H9 (cell line): ENCODE measurements at regions not wholly inside any gene's neighbourhood (a gene's known extent, or its start where the extent isn't known, plus 50 kb on each side); places are given as distances from the start of the nearest gene placed in this dataset.

Experiments
- DNase-seq: peaks from one replicate; pipeline ENCODE4 v3.0.0-alpha.2; 2017
- H2AFZ ChIP-seq: one replicate; pipeline ENCODE4 v1.6.1; 2013; ENCODE audit warnings: mild to moderate bottlenecking, low read length, control low read depth, moderate library complexity
- H2AK5ac ChIP-seq: 2 replicates; pipeline ENCODE4 v1.6.1; 2013; ENCODE audit warnings: low read length, control low read depth, mixed read lengths; ENCODE audit not compliant: insufficient read length
- H2BK120ac ChIP-seq: one replicate; pipeline ENCODE4 v1.6.1; 2013; ENCODE audit warnings: low read depth, mild to moderate bottlenecking, low read length, control low read depth, inconsistent platforms; ENCODE audit not compliant: poor library complexity, severe bottlenecking
- H2BK12ac ChIP-seq: 2 replicates; pipeline ENCODE4 v1.6.1; 2013; ENCODE audit warnings: low read length, control low read depth, mixed read lengths, low read depth; ENCODE audit not compliant: insufficient read length
- H2BK15ac ChIP-seq: 2 replicates; pipeline ENCODE4 v1.6.1; 2013; ENCODE audit warnings: low read depth, low read length, control low read depth
- H2BK20ac ChIP-seq: one replicate; pipeline ENCODE4 v1.6.1; 2013; ENCODE audit warnings: low read depth, mild to moderate bottlenecking, low read length, control low read depth, inconsistent platforms; ENCODE audit not compliant: poor library complexity, severe bottlenecking
- H2BK5ac ChIP-seq: 2 replicates; pipeline ENCODE4 v1.6.1; 2013; ENCODE audit warnings: low read length, control low read depth, mixed read lengths; ENCODE audit not compliant: insufficient read length
- H3K14ac ChIP-seq: 2 replicates; pipeline ENCODE4 v1.6.1; 2013; ENCODE audit warnings: low read length, control low read depth; ENCODE audit not compliant: insufficient read depth
- H3K18ac ChIP-seq: 2 replicates; pipeline ENCODE4 v1.6.1; 2013; ENCODE audit warnings: low read depth, mild to moderate bottlenecking, mixed read lengths, low read length, control low read depth; ENCODE audit not compliant: insufficient read length
- H3K23ac ChIP-seq: 2 replicates; pipeline ENCODE4 v1.6.1; 2013; ENCODE audit warnings: low read length, control low read depth, mixed read lengths, low read depth; ENCODE audit not compliant: insufficient read length
- H3K23me2 ChIP-seq: 2 replicates; pipeline ENCODE4 v1.6.1; 2013; ENCODE audit warnings: low read depth, mild to moderate bottlenecking, mixed read lengths, low read length, control low read depth; ENCODE audit not compliant: insufficient read length, poor library complexity, severe bottlenecking
- H3K27ac ChIP-seq: 2 replicates; pipeline ENCODE4 v1.5.1; 2013; ENCODE audit warnings: low read length, control low read depth, mixed read lengths, low read depth; ENCODE audit not compliant: insufficient read length
- H3K27me3 ChIP-seq: 2 replicates; pipeline ENCODE4 v1.6.1; 2013; ENCODE audit warnings: low read length, control low read depth, inconsistent platforms; ENCODE audit not compliant: insufficient read depth
- H3K4ac ChIP-seq: 2 replicates; pipeline ENCODE4 v1.6.1; 2013; ENCODE audit warnings: low read depth, mild to moderate bottlenecking, control low read depth, inconsistent platforms, low read length, moderate library complexity
- H3K4me1 ChIP-seq: 2 replicates; pipeline ENCODE4 v1.6.1; 2013; ENCODE audit warnings: low read length, control low read depth, inconsistent platforms; ENCODE audit not compliant: insufficient read depth
- H3K4me2 ChIP-seq: 2 replicates; pipeline ENCODE4 v1.6.1; 2013; ENCODE audit warnings: low read length, control low read depth, mixed read lengths; ENCODE audit not compliant: insufficient read length, insufficient read depth
- H3K56ac ChIP-seq: 2 replicates; pipeline ENCODE4 v1.6.1; 2013; ENCODE audit warnings: low read depth, mild to moderate bottlenecking, mixed read lengths, low read length, control low read depth; ENCODE audit not compliant: insufficient read length
- H3K79me1 ChIP-seq: 2 replicates; pipeline ENCODE4 v1.6.1; 2013; ENCODE audit warnings: low read depth, mild to moderate bottlenecking, moderate library complexity, low read length, control low read depth, inconsistent platforms; ENCODE audit not compliant: insufficient read depth, poor library complexity, severe bottlenecking
- H3K79me2 ChIP-seq: 2 replicates; pipeline ENCODE4 v1.6.1; 2013; ENCODE audit warnings: low read length, control low read depth, inconsistent platforms; ENCODE audit not compliant: insufficient read depth
- H3K9ac ChIP-seq: 2 replicates; pipeline ENCODE4 v1.6.1; 2013; ENCODE audit warnings: low read length, control low read depth, mixed read lengths; ENCODE audit not compliant: insufficient read length; ENCODE audit errors: extremely low read depth
- H3K9me3 ChIP-seq: one replicate; pipeline ENCODE4 v1.6.1; 2013; ENCODE audit warnings: low read depth, low read length, inconsistent platforms; ENCODE audit not compliant: control insufficient read depth
- H3T11ph ChIP-seq: one replicate; pipeline ENCODE4 v1.6.1; 2013; ENCODE audit warnings: mild to moderate bottlenecking, low read length, control low read depth, inconsistent platforms
- H4K20me1 ChIP-seq: one replicate; pipeline ENCODE4 v1.6.1; 2013; ENCODE audit not compliant: control insufficient read depth, insufficient read length, insufficient read depth
- H4K5ac ChIP-seq: 2 replicates; pipeline ENCODE4 v1.6.1; 2013; ENCODE audit warnings: low read depth, mild to moderate bottlenecking, mixed read lengths, low read length, control low read depth; ENCODE audit not compliant: insufficient read length
- H4K8ac ChIP-seq: replicated peaks from 2 replicates; pipeline ENCODE4 v1.6.1; 2013; ENCODE audit warnings: low read length, control low read depth, mixed read lengths, low read depth; ENCODE audit not compliant: insufficient read length
- H4K91ac ChIP-seq: 2 replicates; pipeline ENCODE4 v1.6.1; 2013; ENCODE audit warnings: low read depth, mild to moderate bottlenecking, moderate library complexity, mixed read lengths, low read length, control low read depth; ENCODE audit not compliant: insufficient read length
- H3K27ac Mint-ChIP-seq, 3 experiments: 2 replicates in 2 of 3; 3 replicates in 1 of 3; pipeline ENCODE4 v1.8.0; 2020 to 2021; ENCODE audit warnings: mixed read lengths in 3 of 3, mild to moderate bottlenecking in 1 of 3, moderate library complexity in 1 of 3
- H3K27me3 Mint-ChIP-seq: 2 replicates; pipeline ENCODE4 v1.8.0; 2021; ENCODE audit warnings: low read depth, mild to moderate bottlenecking, moderate library complexity, mixed read lengths
- H3K36me3 Mint-ChIP-seq, 3 experiments: 2 replicates in 2 of 3; 3 replicates in 1 of 3; pipeline ENCODE4 v1.8.0; 2020 to 2021; ENCODE audit warnings: low read depth in 3 of 3, mixed read lengths in 3 of 3; ENCODE audit not compliant: insufficient read depth in 1 of 3
- H3K4me1 Mint-ChIP-seq, 2 experiments: 2 replicates each; pipeline ENCODE4 v1.8.0; 2020; ENCODE audit warnings: mixed read lengths in 2 of 2
- H3K4me3 Mint-ChIP-seq, 2 experiments: 2 replicates in 1 of 2; 3 replicates in 1 of 2; pipeline ENCODE4 v1.8.0; 2020 to 2021; ENCODE audit warnings: mild to moderate bottlenecking in 2 of 2, mixed read lengths in 2 of 2, moderate library complexity in 1 of 2
- H3K9me3 Mint-ChIP-seq, 2 experiments: 2 replicates in 1 of 2; 3 replicates in 1 of 2; pipeline ENCODE4 v1.8.0; 2020; ENCODE audit warnings: mild to moderate bottlenecking in 2 of 2, mixed read lengths in 2 of 2, moderate library complexity in 1 of 2
- WGBS: extraction: QIAGEN DNeasy Blood & Tissue Kit; methylation state at CpG from one replicate; pipeline ENCODE4 v1.1.7; 2013; ENCODE audit warnings: missing lambda C conversion rate, low lambda C conversion rate, mixed read lengths; ENCODE audit not compliant: insufficient read length; ENCODE audit errors: extremely low coverage; 5-methylcytosine and 5-hydroxymethylcytosine counted together
- TF ChIP-seq, protein P1 (sequence below): fragments of 200-600 bp; sonication (generic); conservative IDR thresholded peaks from 3 replicates; pipeline ENCODE4 v1.8.0; 2021; ENCODE audit warnings: antibody characterized with exemption, mild to moderate bottlenecking

DNA sequence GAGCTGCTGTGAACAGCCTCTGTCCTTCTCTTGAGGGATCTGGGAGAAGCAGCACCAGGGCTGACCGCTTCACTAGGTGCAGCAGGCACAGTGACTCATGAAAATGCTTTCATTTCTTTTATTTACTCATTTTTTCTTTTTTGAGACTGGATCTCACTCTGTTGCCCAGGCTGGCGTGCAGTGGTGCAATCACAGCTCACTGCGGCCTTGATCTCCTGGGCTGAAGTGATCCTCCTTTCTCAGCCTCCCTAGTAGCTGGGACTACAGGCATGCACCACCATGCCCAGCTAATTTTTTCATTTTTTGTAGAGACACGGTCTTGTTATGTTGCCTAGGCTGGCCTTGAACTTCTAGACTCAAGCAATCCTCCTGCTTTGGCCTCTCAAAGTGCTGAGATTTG is 216.8 kb upstream of the EEF2KMT start:
- peaks cover 0 to 3% (median 0%) of the 10 kb centered on the region in 3 experiments; a peak in 2 of 7 replicates for H3K36me3 Mint-ChIP-seq
- Histone ChIP-seq H3K23me2 (no peaks in the 10 kb centered on the region), H3T11ph (no peak overlapping the region), H3K9ac (no peak overlapping the region), H2BK12ac (no peak overlapping the region), H4K8ac (no peak overlapping the region), H2BK120ac (no peak overlapping the region), H3K56ac (no peak overlapping the region), H3K27me3 (no peaks in the 10 kb centered on the region), H2BK5ac (no peak overlapping the region), H2BK20ac (no peak overlapping the region), H2AFZ (no peak overlapping the region), H3K4me1 (no peaks in the 10 kb centered on the region), H3K23ac (no peak overlapping the region), H3K79me2 (no peaks in the 10 kb centered on the region), H3K18ac (no peak overlapping the region), H3K4me2 (no peak overlapping the region), H4K91ac (no peak overlapping the region), H3K4ac (no peak overlapping the region), H3K14ac (no peak overlapping the region), H3K27ac (no peak overlapping the region), H4K20me1 (no peaks in the 10 kb centered on the region), H4K5ac (no peak overlapping the region), H2BK15ac (no peak overlapping the region), H3K9me3 (no peaks in the 10 kb centered on the region), H3K79me1 (no peaks in the 10 kb centered on the region), H2AK5ac (no peak overlapping the region)
- no peak overlapping the region for H3K27ac Mint-ChIP-seq
- H3K9me3 Mint-ChIP-seq = peaks cover 2 to 4% of the 10 kb centered on the region in 2 experiments; a peak in 4 of 5 replicates
- no peaks in the 10 kb centered on the region; the same call in 1 of the 2 replicates for H3K27me3 Mint-ChIP-seq
- WGBS = no CpG with 5 or more reads among the region's 4 CpGs
- DNase-seq = no peak
- TF ChIP-seq, protein P1, sequence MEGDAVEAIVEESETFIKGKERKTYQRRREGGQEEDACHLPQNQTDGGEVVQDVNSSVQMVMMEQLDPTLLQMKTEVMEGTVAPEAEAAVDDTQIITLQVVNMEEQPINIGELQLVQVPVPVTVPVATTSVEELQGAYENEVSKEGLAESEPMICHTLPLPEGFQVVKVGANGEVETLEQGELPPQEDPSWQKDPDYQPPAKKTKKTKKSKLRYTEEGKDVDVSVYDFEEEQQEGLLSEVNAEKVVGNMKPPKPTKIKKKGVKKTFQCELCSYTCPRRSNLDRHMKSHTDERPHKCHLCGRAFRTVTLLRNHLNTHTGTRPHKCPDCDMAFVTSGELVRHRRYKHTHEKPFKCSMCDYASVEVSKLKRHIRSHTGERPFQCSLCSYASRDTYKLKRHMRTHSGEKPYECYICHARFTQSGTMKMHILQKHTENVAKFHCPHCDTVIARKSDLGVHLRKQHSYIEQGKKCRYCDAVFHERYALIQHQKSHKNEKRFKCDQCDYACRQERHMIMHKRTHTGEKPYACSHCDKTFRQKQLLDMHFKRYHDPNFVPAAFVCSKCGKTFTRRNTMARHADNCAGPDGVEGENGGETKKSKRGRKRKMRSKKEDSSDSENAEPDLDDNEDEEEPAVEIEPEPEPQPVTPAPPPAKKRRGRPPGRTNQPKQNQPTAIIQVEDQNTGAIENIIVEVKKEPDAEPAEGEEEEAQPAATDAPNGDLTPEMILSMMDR = no peak
- no peak overlapping the region for H3K4me3 Mint-ChIP-seq
- H3K4me1 Mint-ChIP-seq = peaks cover 2% of the 10 kb centered on the region in 2 experiments; a peak in 2 of 4 replicates
